ENCODE measurements at regions not wholly inside any gene's neighbourhood (a gene's known extent, or its start where the extent isn't known, plus 50 kb on each side); places are given as distances from the start of the nearest gene placed in this dataset.

DNA sequence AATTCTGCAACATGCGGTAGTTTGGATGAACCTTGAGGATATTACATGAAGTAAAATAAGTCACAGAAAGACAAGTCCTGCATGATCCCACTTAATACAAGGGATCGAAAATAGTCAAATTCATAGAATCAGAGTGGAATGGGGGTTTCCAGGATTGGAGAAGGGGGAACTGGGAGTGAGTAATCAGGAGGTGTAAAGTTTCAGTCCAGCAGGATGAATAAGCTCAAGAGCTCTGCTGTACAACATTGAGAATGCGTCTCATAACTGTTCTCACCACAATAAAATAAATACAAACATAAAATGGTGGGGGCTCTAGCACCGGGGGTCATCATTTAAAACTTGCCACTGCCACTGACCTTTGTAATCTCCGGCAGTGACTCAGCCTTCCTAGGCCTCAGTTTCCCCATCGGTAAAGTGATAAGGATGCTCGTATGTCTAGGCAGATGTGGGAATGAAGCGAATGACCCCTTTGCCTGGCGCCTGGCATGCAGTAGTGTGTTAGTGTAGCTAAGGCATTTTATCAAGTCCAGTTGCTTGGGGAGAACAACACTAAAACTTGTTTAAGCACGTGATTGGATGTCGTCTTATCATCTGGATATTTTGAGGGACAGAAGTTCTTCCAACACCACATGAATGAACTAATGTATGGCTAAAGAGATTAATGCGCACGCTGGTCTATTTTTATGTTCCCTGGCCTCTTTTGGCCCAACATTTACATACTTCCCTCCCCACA is 421.1 kb downstream of the QKI start:
- TF ChIP-seq ATRX (CRISPR knock-in tag; IDR thresholded peaks at IDR 0.05; ENCODE audit: borderline replicate concordance): no peak
- TF ChIP-seq, protein P1, sequence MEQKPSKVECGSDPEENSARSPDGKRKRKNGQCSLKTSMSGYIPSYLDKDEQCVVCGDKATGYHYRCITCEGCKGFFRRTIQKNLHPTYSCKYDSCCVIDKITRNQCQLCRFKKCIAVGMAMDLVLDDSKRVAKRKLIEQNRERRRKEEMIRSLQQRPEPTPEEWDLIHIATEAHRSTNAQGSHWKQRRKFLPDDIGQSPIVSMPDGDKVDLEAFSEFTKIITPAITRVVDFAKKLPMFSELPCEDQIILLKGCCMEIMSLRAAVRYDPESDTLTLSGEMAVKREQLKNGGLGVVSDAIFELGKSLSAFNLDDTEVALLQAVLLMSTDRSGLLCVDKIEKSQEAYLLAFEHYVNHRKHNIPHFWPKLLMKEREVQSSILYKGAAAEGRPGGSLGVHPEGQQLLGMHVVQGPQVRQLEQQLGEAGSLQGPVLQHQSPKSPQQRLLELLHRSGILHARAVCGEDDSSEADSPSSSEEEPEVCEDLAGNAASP (CRISPR knock-in tag; IDR thresholded peaks at IDR 0.05; ENCODE audit: borderline replicate concordance): no peak
- TF ChIP-seq, protein P2, sequence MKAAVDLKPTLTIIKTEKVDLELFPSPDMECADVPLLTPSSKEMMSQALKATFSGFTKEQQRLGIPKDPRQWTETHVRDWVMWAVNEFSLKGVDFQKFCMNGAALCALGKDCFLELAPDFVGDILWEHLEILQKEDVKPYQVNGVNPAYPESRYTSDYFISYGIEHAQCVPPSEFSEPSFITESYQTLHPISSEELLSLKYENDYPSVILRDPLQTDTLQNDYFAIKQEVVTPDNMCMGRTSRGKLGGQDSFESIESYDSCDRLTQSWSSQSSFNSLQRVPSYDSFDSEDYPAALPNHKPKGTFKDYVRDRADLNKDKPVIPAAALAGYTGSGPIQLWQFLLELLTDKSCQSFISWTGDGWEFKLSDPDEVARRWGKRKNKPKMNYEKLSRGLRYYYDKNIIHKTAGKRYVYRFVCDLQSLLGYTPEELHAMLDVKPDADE (CRISPR knock-in tag; IDR thresholded peaks at IDR 0.05): no peak
- TF ChIP-seq NCOA1 (CRISPR knock-in tag; IDR thresholded peaks at IDR 0.05): no peak

Data from HepG2 (cell line).